ENCODE measurements at regions not wholly inside any gene's neighbourhood (a gene's known extent, or its start where the extent isn't known, plus 50 kb on each side); places are given as distances from the start of the nearest gene placed in this dataset.

DNA sequence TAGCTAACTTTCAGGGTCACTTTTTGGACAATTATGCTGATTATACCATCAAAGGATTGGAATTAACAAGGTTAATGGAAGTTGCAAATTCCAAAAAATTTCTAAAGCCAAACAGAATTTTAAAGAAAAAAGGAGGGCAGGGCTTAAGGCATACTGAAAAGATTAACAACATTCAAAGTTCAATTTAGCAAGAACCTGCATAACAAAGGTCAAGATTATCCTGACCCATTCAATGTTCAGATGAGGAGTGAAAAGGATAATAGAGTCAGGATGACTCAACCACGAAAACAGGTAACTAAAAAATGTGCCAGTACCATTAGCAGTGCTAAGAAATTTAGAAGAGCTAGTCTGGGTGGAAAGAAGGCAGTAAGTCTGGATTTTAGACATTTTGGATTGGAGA, 139.8 kb upstream of the HNMT start:
- no peak for DNase-seq (ENCODE audit: low read depth)

DNA sequence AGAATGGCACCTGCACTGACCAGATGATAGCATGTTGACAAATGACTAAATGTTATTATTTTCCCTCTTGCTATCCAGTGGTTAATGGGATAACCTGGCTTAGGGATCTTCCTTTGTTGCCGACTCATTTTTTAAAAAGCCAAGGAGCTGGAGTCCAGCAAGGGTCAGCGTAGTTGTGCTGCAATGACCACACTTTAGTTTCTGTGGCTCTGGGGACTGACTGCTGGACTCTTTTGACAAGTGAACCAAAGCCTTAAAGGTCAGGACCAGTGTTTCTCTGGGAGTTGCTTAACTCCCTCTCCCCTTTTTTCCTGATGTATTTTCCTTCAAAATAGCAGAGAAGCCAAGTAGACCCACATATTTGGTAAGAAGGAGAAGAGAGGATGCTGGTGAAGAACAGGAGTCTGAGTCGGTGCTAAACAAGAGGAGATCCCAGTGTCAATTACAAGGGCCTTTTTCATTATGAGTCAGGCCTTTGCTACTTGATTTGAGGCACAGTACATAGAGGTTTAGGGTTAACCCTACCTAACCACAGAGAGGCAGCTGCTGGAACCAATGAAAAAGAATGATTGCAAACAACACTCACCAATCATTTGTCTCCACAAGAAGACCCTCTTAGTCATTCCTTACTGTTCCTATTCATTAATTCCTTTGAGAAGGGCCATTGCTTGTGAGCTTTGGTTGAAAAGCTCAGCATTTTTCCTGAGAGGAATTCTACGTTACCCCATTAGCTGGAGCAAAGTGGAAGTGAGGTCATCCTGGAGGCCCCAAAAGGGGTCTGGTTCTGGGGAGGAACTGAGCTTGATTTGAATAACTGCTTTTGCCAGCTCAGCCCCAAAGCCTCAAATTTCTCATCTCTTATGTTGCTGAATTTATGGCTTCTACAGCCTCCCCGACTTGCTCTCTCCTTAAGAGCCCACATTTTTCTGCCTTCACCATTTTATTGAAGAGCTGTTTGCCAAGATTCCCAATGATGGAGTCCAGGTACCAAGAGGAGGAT, 137.6 kb upstream of the HNMT start:
- peak; percentile 58 for DNase-seq (ENCODE audit: low read depth)

DNA sequence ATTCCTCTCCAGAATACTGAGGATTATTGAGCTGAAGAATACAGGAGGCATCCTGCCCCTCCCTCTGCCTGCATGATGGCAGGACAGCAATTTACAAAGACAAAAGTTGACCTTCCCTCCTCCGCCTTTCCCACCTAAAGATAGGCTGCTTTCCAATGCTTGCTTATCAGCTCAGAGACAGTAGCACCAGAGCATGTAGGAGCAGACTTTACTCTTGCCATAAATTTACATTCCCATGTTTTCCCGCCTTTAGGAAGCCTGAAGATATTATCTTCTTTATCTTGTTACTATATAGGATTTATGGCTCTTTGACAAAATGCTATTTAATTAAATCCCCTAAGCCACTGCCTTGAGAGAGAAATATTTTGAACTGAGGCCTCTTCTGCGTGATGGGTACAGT, 135.6 kb upstream of the HNMT start:
- no peak for DNase-seq (ENCODE audit: low read depth)

DNA sequence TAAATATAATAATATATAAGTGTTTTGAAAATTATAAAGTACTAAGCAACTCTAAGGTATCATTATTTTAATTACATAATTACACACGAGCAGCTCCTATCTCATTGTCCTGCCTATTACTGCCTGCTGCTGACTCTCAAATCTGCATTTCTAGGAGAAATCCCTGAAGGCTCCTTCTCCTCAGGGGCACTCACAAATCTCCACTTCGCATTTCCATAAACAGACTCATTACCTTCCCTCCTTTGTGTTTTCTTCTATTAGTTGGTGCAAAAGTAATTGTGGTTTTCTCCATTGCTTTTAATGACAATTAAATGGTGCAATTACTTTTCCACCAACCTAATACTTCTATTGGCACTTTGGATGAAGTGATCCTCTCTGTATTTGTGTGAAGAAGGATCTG, 135.0 kb upstream of the HNMT start:
- DNase-seq (ENCODE audit: low read depth) = no peak

DNA sequence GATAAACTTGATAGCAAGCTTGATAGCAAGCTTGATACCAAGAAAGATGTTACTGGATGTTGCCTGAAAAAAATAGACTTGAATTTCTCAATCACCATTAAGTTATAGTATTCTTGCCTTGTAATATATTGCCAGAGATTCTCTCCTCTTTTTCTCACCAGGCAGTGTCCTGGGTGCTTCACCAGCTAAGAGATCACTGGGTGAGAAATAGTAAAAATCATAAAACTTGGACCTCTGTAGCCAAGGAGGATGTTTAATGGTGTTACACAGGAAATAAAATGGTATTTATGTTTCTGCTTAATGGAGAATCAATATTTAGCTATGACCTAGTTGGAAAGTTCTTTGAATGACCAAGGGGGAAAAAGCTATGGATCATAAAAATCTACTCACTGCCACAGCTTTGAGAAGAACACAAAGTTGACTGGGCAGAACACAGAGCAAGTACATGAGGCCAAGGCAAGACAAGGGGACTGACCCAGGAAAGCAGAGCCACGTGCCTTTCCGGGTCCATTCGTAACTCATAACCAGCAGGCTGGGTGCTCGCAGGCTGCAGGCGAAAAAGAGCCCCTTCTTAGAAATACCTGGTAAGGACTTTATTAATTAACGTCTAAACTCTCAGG, 129.4 kb upstream of the HNMT start:
- DNase-seq (ENCODE audit: low read depth) = no peak

DNA sequence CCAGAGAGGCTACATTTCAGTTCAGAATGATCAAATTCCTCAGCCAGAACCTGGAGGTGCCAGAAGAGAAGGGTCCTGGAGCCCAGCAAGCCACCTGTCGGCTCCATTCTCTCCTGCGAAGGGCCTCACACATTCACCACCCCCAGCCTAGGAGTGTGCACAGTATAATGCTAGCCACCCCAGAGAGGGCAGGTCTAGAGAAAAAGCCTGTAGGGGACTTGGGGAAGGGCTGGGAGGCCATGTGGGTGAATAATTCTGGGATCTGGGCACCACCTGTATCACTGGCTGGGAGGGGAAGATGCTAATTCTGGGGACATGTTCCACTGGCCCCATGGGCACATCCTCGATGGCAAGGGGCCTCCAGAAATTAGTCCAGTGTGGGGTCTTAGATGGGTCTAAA, 127.6 kb upstream of the HNMT start:
- DNase-seq (ENCODE audit: low read depth) = no peak

DNA sequence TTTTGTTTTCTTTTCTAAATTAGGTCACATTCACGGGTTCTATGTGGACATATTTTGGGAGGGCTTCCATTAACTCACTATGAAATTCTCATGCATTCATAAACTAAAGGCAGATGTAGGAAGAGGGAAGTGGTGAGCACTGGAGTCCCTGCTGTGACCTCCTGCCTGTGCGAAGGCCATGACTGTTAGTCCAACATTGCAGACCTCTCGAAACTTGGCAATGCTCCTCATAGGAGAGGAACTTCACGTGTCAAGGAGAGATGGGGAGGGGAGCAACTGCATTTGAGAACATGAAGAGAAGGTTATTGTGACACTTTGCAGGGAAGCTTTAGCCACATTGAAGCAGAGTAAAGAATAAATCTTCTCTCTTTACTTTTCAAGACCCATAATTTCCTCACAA, 126.4 kb upstream of the HNMT start:
- no peak for DNase-seq (ENCODE audit: low read depth)

DNA sequence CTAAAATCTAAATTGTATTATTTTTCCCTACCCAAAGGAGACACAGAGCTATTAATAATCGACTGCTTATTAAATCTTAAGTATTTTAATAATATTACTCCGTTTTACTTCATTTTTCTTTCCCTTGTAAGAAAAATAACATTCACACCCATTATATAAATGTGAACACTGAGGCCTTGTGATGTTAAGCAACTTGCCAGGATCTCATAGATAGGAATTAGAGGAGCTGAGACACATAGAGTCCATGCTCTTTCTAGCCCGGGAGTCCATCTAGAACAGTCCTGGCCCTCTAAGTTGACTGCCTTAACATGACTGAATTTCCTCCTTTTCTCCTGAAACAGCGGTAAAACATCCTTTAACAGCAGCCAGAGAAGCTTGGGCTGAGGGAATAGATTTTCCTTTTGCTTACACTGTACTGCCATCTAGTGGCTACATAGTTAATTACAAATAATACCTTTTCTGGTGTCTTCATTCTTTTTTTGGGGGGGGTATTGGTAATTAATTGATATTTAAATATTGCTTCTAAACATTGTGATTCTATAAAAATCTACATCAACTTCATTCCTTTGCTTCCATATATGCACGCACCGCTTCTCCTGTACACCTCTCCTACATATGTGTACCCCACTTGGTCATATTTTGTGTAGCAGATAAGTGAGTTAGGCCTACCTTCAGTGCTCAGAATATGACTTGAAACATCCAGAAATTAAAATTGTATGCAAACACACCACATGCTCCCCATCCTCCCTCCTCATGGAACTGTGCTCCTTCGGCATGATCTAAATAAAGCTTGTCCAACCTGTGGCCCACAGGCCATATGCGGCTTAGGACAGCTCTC, 125.8 kb upstream of the HNMT start:
- peak; percentile 56 for DNase-seq (ENCODE audit: low read depth)

DNA sequence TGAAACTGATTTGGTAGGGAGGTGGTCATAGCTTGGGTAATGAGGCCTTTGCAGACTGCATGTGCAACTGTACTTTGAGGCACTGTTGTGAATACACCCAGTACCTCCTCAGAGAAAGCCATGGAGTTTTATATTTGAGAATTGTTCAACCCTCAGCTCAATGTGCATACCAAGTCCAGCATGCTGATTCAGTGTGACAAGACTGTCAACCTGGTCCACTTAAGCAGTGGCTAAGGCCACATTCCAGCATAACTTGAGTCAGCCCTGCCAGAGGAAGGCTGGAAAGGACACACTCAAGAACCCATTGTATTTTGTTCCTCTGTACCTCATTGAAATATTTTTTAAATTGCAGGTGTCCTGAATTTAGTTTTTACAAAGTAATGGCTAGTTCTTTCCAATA, 121.8 kb upstream of the HNMT start:
- DNase-seq (ENCODE audit: low read depth) = peak; percentile 15

DNA sequence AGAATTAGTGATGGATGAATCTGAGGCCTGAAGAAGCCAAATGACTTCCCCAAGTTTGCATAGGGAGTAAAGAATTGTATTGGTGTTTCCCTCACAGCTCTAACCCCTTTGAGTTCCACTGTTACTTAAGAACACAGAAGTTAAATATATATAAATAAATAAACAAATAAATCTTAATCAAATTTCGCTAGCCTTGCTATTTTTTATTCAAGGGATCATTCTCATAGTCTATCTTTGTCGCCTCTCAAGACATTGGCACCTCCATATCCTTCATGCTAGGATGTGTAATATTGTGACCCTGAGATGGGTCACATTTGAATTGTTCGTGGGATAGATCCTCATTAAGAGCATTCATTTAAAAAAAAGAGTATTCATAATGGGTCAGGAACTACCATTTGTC, 121.3 kb upstream of the HNMT start:
- DNase-seq (ENCODE audit: low read depth) = no peak

DNA sequence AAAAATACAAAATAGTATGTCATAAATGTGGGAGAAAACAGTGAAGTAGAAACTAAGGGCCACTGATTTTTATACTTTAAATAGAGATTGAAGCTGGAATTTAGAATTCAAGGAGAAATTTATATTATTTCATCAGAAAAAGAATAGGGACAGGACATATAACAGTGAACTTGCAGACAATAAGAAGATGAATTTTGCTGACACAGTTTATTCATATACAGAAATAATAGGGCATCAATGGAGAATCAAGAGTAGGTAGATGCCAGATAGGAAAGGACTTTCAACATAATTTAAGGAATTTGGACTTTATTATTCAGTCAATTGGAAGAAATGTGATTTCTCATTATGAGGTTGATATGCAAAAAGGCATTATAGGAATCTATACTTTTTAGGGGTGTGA, 118.9 kb upstream of the HNMT start:
- no peak for DNase-seq (ENCODE audit: low read depth)

DNA sequence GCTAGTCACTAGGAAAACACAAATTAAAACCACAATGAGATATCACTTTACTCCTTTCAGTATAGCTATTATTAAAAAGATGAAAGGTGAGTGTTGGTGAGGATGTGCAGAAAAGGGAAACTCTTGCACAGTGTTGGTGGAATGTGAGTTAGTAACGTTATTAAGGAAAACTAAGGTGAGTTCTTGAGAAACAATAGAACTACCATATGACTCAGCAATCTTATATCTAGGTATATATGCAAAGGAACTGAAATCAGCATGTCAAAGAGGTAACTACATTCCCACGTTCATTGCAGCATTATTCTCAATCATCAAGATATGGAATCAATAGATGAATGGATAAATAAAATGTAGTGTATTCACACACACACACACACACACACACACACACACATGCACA, 117.3 kb upstream of the HNMT start:
- DNase-seq (ENCODE audit: low read depth) = peak; percentile 6

DNA sequence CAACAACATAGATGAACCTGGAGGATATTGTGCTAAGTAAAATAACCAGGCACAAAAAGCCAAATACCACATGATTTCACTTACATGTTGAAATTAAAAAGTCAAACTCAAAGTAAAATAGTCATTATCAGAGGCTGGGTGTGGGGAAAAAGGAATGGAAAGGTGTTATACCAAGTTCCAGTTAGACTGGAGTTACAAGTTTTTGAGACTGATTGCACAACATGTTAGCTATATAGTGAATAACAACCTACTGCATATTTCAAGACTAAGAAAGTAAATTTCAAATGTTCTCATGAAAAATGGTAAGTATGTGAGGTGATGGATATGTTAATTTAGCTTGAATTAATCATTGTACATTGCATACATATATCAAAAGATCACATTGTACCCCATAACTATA, 116.8 kb upstream of the HNMT start:
- peak; percentile 29 for DNase-seq (ENCODE audit: low read depth)

DNA sequence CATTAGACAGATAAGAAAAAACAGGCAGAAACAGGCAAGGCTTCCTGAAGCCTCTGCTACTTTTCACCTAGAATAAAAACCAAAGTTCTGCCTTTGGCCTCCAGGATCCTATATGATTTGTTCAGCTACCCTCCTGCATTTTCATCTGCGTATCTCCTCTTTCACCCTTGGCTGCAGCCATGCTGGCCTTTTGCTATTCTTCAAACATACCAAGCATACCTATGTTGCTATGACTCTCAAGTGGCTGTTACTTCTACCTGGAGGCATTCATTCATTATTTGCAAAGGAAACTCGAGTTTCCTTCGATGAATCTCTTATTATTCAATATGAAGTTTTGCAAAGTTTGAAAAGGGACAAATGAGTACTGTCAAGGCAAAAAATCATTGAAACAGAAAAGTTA, 106.4 kb upstream of the HNMT start:
- DNase-seq (ENCODE audit: low read depth) = peak; percentile 27

DNA sequence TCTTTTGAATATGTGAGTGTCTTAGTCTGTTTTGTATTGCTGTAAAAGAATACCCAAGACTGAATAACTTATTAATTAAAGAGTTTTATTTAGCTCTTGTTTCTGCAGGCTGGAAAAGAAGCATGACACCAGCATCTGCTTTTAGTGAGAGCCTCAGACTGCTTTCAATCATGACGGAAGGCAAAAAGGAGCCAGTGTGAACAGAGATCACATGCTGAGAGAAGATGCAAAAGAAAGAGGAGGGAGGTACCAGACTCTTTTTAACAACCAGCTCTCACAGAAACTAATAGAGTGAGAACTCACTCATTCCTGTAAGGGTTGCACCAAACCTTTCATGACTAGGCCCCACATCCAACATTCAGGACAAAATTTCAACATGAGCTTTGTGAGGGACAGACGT, 101.6 kb upstream of the HNMT start:
- DNase-seq (ENCODE audit: low read depth) = no peak

DNA sequence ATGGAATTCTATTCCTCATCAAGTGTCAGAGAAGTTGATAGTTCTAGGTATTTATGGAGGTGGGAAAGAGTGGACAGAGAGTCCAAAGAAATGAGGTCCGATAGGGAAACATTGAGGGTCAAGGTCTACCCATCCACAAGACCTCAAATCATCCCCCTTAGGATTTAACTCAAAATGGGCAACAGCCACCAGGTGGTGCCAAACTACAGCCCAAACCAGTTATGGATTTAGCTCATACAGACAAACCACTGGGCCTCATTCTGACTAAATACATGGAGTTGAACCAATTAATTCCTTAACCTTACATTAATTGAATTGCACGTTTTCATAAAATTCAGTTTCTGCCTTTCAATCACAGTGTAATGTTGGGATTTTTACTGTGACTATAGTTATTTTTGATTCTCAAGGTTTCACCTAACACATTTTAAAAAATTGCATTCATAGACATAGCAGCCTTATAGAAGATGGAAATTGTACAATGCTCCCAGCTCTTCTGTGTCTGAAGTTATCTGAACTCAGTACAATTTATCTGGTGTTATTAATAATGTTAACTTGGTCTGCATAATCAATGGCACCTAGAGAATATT, 98.2 kb upstream of the HNMT start:
- peak; percentile 53 for DNase-seq (ENCODE audit: low read depth)

DNA sequence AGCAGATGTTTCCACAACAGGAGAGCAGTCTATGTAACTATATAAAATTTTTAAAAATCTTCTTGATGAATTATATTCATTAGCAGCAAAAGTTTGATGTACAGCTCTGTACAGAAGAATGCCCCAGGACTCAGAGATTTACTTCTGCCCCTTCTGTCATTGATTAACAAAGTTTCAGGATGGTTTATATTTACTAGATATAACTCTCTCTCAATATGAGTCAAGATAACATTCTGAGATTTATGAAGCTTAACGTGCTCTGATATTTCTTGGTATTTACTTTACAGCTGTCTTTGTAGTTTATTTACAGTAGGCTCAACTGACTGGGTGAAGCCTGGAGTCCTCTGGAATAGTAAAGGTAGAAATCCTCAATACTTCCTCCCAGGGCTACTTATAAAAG, 93.6 kb upstream of the HNMT start:
- peak; percentile 42 for DNase-seq (ENCODE audit: low read depth)

DNA sequence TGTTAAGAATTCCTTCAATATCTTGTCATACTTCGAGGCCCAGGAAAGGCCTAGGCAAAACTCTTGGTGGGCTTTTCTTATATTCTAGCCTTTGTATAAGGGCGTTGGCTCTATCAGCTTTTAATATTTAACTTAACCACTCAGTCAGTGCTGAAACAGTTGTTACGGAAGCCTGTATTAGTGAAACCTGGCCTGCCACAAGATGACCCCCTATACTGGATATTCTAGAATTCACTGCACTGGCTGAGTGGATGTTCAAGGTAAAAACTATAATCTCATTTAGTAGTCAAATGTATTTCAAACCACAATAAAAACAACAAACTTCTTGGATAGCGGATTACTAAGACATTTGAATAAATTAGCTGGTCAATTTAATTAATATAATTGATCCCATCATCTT, 91.7 kb upstream of the HNMT start:
- no peak for DNase-seq (ENCODE audit: low read depth)

DNA sequence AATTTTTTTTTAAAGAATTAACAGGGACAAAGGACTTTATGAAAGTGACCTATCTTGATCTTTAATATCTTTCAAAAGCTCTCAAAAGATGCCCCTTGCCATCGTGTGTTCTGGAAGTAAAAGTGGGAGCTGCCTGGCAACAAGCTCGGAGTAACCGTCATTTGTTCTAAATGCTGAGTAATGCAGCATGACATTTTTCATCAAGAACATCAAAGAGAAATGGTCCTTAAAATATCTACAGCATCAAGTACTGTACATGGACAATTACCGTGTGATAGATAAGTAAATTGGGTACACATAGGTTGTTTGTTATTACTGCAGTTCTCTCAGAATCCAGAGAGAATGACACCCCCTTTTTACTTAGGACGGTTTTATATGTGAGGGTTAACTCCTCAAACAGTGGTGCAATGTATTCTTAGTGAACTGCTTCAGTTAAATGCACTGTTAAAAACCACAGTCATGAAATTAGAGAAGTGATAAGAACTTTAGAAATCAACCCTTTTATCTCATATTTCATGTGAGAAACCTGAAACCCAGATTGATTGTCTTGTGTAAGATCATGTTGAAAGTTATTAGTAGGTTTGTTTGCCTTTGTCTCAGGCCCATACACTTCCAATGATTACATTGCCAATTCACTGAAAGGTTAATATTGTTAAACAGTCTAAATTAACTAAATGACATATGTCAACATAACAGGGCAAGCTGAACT, 90.6 kb upstream of the HNMT start:
- no peak for DNase-seq (ENCODE audit: low read depth)

DNA sequence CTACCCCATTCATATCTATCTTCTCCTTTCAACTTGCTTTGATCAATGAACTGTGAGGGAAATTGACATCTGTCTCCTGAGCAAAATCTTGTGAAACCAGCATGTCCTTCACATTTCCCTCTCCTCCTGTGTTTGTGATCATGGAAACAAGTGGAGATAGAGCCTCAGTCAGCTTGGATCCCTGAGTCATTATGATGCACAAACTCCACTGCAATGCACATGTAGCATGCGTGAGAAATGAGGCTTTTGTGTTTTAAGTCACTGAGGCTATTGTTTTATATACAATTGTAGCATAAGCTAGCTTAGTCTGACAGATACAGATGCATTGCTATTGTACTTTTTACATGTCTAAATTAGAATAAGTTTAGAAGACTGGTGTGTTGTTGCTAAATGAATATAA, 85.2 kb upstream of the HNMT start:
- DNase-seq (ENCODE audit: low read depth) = peak; percentile 4

DNA sequence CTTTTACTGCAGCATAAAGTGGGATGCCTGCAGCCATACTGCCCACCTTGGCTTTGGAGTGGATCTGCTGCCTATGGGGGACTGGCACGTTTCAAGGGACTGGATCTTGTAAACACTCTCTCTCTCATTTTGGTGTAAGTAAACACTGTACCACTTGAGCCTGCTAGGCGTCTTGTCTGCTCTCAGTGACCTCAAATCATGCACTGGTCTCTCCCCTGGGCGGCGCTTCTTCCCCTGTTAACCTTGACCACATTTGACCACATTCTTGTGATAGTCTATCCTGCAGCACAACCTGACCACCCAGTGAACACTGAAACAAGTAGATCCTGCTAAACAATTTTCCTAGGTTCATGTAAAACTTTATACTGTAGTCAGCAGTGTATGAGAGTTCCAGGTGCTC, 82.6 kb upstream of the HNMT start:
- DNase-seq (ENCODE audit: low read depth) = no peak
